B cell (primary cell): ENCODE measurements at regions not wholly inside any gene's neighbourhood (a gene's known extent, or its start where the extent isn't known, plus 50 kb on each side); places are given as distances from the start of the nearest gene placed in this dataset.

Experiments
- ATAC-seq: fragments of 200-7000 bp; cut with Tn5 transposase; one replicate; pipeline ENCODE4 v1.10.0; 2021; ENCODE audit warnings: low read depth, mild to moderate bottlenecking, moderate number of reproducible peaks, moderate library complexity
- CTCF ChIA-PET: fragments of 350-600 bp; sonication (Branson Sonifier 250); formaldehyde crosslinking; loops from one replicate; lab custom pipeline; 2021; ENCODE audit warnings: antibody characterized with exemption, inconsistent platforms; lab: Charles Lee
- POLR2A ChIA-PET: fragments of 350-600 bp; sonication (Branson Sonifier 250); formaldehyde crosslinking; loops from one replicate; lab custom pipeline; 2021; ENCODE audit warnings: antibody characterized with exemption; lab: Charles Lee
- DNase-seq: peaks from one replicate; pipeline ENCODE4 v3.0.0; 2013
- H2AFZ ChIP-seq: 2 replicates; pipeline ENCODE4 v1.6.1; 2012; ENCODE audit warnings: mild to moderate bottlenecking, low read depth, low read length; ENCODE audit not compliant: insufficient read depth, poor library complexity, severe bottlenecking
- H3K27ac ChIP-seq, 2 donors: 1 replicate in 1 of 2; 2 replicates in 1 of 2; pipeline ENCODE4 v1.5.1; 2012 to 2013; ENCODE audit warnings: low read length in 2 of 2, mild to moderate bottlenecking in 2 of 2, moderate library complexity in 1 of 2
- H3K27me3 ChIP-seq, 4 experiments: fragments of 200-600 bp in 1 of 4; sonication (generic) in 1 of 4; replicated peaks in 1 of 4; 1 replicate in 2 of 4; 2 replicates in 2 of 4; pipeline versions ENCODE4 v1.6.1 to v1.7.0; 2013 to 2016; ENCODE audit warnings: low read length in 3 of 4, mild to moderate bottlenecking in 2 of 4, mixed read lengths in 1 of 4, moderate library complexity in 1 of 4; ENCODE audit not compliant: insufficient read depth in 4 of 4, control insufficient read depth in 3 of 4; ENCODE audit errors: control extremely low read depth in 1 of 4
- H3K36me3 ChIP-seq, 2 experiments: replicated peaks in 1 of 2; 1 replicate in 1 of 2; 2 replicates in 1 of 2; pipeline versions ENCODE4 v1.6.1 to v1.7.1; 2013; ENCODE audit warnings: low read length in 1 of 2; ENCODE audit not compliant: insufficient read depth in 2 of 2, control insufficient read depth in 1 of 2; ENCODE audit errors: control extremely low read depth in 1 of 2, extremely low read depth in 1 of 2
- H3K4me1 ChIP-seq, 2 donors: fragments of 200-600 bp in 1 of 2; sonication (generic) in 1 of 2; 1 replicate in 1 of 2; 2 replicates in 1 of 2; pipeline versions ENCODE4 v1.5.1 to v1.6.1; 2013 to 2017; ENCODE audit warnings: low read length in 2 of 2; ENCODE audit not compliant: control insufficient read depth in 2 of 2, insufficient read depth in 2 of 2
- H3K4me2 ChIP-seq: replicated peaks from 2 replicates; pipeline ENCODE3; 2012; ENCODE audit warnings: mild to moderate bottlenecking, low read depth, low read length; ENCODE audit not compliant: poor library complexity, severe bottlenecking
- H3K4me3 ChIP-seq, 5 experiments: fragments of 200-600 bp in 1 of 5; sonication (generic) in 1 of 5; 1 replicate in 3 of 5; 2 replicates in 2 of 5; pipeline versions ENCODE4 v1.5.1 to v1.7.0; 2011 to 2016; ENCODE audit warnings: low read length in 4 of 5, mild to moderate bottlenecking in 4 of 5, low read depth in 2 of 5, control low read depth in 1 of 5, moderate library complexity in 1 of 5; ENCODE audit not compliant: insufficient read depth in 1 of 5; ENCODE audit errors: control extremely low read depth in 1 of 5, extremely low read depth in 1 of 5
- H3K79me2 ChIP-seq: fragments of 200-600 bp; sonication (generic); one replicate; pipeline ENCODE4 v1.6.0; 2016; ENCODE audit warnings: low read length; ENCODE audit not compliant: control insufficient read depth, insufficient read depth
- H3K9ac ChIP-seq: fragments of 200-600 bp; sonication (generic); 2 replicates; pipeline ENCODE4 v1.6.1; 2017; ENCODE audit warnings: mild to moderate bottlenecking, low read length, moderate library complexity
- H3K9me3 ChIP-seq, 3 donors: one replicate each; pipeline versions ENCODE4 v1.6.1 to v1.7.1; 2013; ENCODE audit warnings: low read length in 2 of 3; ENCODE audit not compliant: control insufficient read depth in 2 of 3, insufficient read depth in 1 of 3; ENCODE audit errors: control extremely low read depth in 1 of 3
- H4K20me1 ChIP-seq: 2 replicates; pipeline ENCODE4 v1.6.0; 2012; ENCODE audit warnings: mild to moderate bottlenecking, low read length; ENCODE audit not compliant: insufficient read depth, control insufficient read depth, poor library complexity, severe bottlenecking
- H3K27ac Mint-ChIP-seq: one replicate; pipeline ENCODE4 v1.8.0; 2021; ENCODE audit warnings: mixed read lengths
- H3K27me3 Mint-ChIP-seq: one replicate; pipeline ENCODE4 v1.8.0; 2021; ENCODE audit warnings: mixed read lengths
- H3K4me1 Mint-ChIP-seq: one replicate; pipeline ENCODE4 v1.8.0; 2021; ENCODE audit warnings: mixed read lengths
- H3K4me3 Mint-ChIP-seq: one replicate; pipeline ENCODE4 v1.8.0; 2021; ENCODE audit warnings: mixed read lengths
- H3K9me3 Mint-ChIP-seq: one replicate; pipeline ENCODE4 v1.8.0; 2022; ENCODE audit warnings: mixed read lengths; ENCODE audit not compliant: insufficient read depth
- CTCF ChIP-seq: fragments of 200-600 bp; IDR thresholded peaks from one replicate; pipeline ENCODE4 v1.8.0; 2022; ENCODE audit warnings: antibody characterized with exemption, mild to moderate bottlenecking
- EZH2 ChIP-seq: IDR thresholded peaks from 2 replicates; pipeline ENCODE4 v1.6.1; 2012; ENCODE audit warnings: borderline replicate concordance, low read depth, mild to moderate bottlenecking, moderate library complexity, low read length; ENCODE audit not compliant: insufficient read depth, poor library complexity, severe bottlenecking
- intact Hi-C: fragments of 100-400 bp; cut with micrococcal nuclease; formaldehyde crosslinking; loops from one replicate; pipeline ENCODE4 v1.10.0; 2022

GRCh38 chr4:93888308-93888707 is 59.8 kb downstream of the ATOH1 start:
- Histone ChIP-seq H3K79me2 (no peaks in the 10 kb centered on the region), H3K36me3 (no peaks in the 10 kb centered on the region), H3K27me3 (no peaks in the 10 kb centered on the region), H4K20me1 (no peaks in the 10 kb centered on the region), H3K4me3 (no peak overlapping the region), H3K4me1 (no peaks in the 10 kb centered on the region), H2AFZ (no peak overlapping the region), H3K4me2 (no peak overlapping the region), H3K9ac (no peak overlapping the region), H3K9me3 (no peaks in the 10 kb centered on the region), H3K27ac (no peak overlapping the region)
- no peak for ATAC-seq
- Mint-ChIP-seq H3K27ac (no peak overlapping the region), H3K4me1 (no peaks in the 10 kb centered on the region), H3K27me3 (no peaks in the 10 kb centered on the region), H3K4me3 (no peak overlapping the region), H3K9me3 (no peaks in the 10 kb centered on the region)
- POLR2A ChIA-PET, result no interaction called here
- CTCF ChIA-PET, result interaction anchor here (1.3 kb wide), 1 partner anchor 9 kb away, joined by 3 read pairs; no protein-coding TSS in a partner anchor
- intact Hi-C loops, result no loop called here
- TF ChIP-seq EZH2 (no peak), CTCF (no peak)
- no peak for DNase-seq

- Mint-ChIP-seq H3K27me3 (no peaks in the 10 kb centered on the region), H3K4me1 (no peaks in the 10 kb centered on the region), H3K9me3 (no peaks in the 10 kb centered on the region), H3K27ac (no peak overlapping the region), H3K4me3 (no peak overlapping the region)
- H3K36me3 ChIP-seq, result no peaks in the 10 kb centered on the region
- H4K20me1 ChIP-seq, result no peaks in the 10 kb centered on the region
- H3K79me2 ChIP-seq, result no peaks in the 10 kb centered on the region
- no peaks in the 10 kb centered on the region for H3K4me1 ChIP-seq
- H3K4me2 ChIP-seq, result no peak overlapping the region
- no peak for TF ChIP-seq CTCF
- TF ChIP-seq EZH2, result no peak
- intact Hi-C loops, result no loop called here
- ChIA-PET POLR2A (no interaction called here), CTCF (interaction anchor here (1.3 kb wide), 1 partner anchor 9 kb away, joined by 3 read pairs; no protein-coding TSS in a partner anchor)
- ATAC-seq, result no peak
- no peak overlapping the region for H2AFZ ChIP-seq
- no peak overlapping the region for H3K9ac ChIP-seq
- DNase-seq, result no peak
- H3K9me3 ChIP-seq, result no peaks in the 10 kb centered on the region
- no peak overlapping the region for H3K4me3 ChIP-seq
- H3K27me3 ChIP-seq, result no peaks in the 10 kb centered on the region
- no peak overlapping the region for H3K27ac ChIP-seq
These were observed 60.2 kb downstream of the ATOH1 start for GRCh38 chr4:93888768-93889167.
